ENCODE measurements at regions not wholly inside any gene's neighbourhood (a gene's known extent, or its start where the extent isn't known, plus 50 kb on each side); places are given as distances from the start of the nearest gene placed in this dataset.

- TF ChIP-seq CTCF (IDR thresholded peaks at IDR 0.05) (no peak), POLR2A (IDR thresholded peaks at IDR 0.05) (no peak)
Measured at GRCh38 chr4:18621186-18621585, 599.6 kb upstream of the LCORL start.

All from adrenal gland (tissue), 5 donors.